Muscle layer of colon (tissue), 2 donors: ENCODE measurements at regions not wholly inside any gene's neighbourhood (a gene's known extent, or its start where the extent isn't known, plus 50 kb on each side); places are given as distances from the start of the nearest gene placed in this dataset.
"Not testable (repeated sequence)": the region's sequence is repeated elsewhere in the genome, so short reads cannot be mapped to it uniquely, and the experiment has no call there.

ENCODE experiments used
- H3K27ac ChIP-seq: one replicate; pipeline ENCODE4 v1.7.0; 2013; ENCODE audit warnings: low read depth, mild to moderate bottlenecking, low read length, moderate library complexity
- H3K27me3 ChIP-seq, 2 donors: one replicate each; pipeline ENCODE4 v1.7.0; 2013; ENCODE audit warnings: low read length in 2 of 2, mild to moderate bottlenecking in 2 of 2; ENCODE audit not compliant: insufficient read depth in 2 of 2, control insufficient read depth in 1 of 2
- H3K36me3 ChIP-seq: one replicate; pipeline ENCODE4 v1.7.0; 2013; ENCODE audit warnings: mild to moderate bottlenecking, low read length; ENCODE audit not compliant: insufficient read depth
- H3K4me1 ChIP-seq: one replicate; pipeline ENCODE4 v1.7.0; 2013; ENCODE audit warnings: mild to moderate bottlenecking, low read length; ENCODE audit not compliant: insufficient read depth
- H3K4me3 ChIP-seq, 2 donors: one replicate each; pipeline ENCODE4 v1.7.0; 2013; ENCODE audit warnings: low read length in 2 of 2, low read depth in 1 of 2, mild to moderate bottlenecking in 1 of 2, moderate library complexity in 1 of 2
- H3K9ac ChIP-seq: one replicate; pipeline ENCODE4 v1.7.0; 2013; ENCODE audit warnings: low read length
- H3K9me3 ChIP-seq: one replicate; pipeline ENCODE4 v1.7.0; 2013; ENCODE audit warnings: mild to moderate bottlenecking, low read length
- donor health status: abdominal sarcoma.
- donor health status: Adenocarcinoma of cecum.

GRCh38 chr13:44718467-44718866 is 142.3 kb upstream of the TSC22D1 start:
- Histone ChIP-seq H3K36me3 (no peaks in the 10 kb centered on the region), H3K4me1 (peaks cover 10% of the 10 kb centered on the region), H3K9me3 (no peaks in the 10 kb centered on the region), H3K27ac (no peak overlapping the region), H3K27me3 (no peaks in the 10 kb centered on the region), H3K9ac (no peak overlapping the region), H3K4me3 (no peak overlapping the region)

- Histone ChIP-seq H3K27me3 (no peaks in the 10 kb centered on the region), H3K4me1 (peaks cover 10% of the 10 kb centered on the region), H3K4me3 (no peak overlapping the region), H3K36me3 (no peaks in the 10 kb centered on the region), H3K9ac (no peak overlapping the region), H3K27ac (no peak overlapping the region), H3K9me3 (no peaks in the 10 kb centered on the region)
Measured at GRCh38 chr13:44715287-44716230, 139.4 kb upstream of the TSC22D1 start.

- Histone ChIP-seq H3K4me1 (peaks cover 10% of the 10 kb centered on the region), H3K9ac (no peak overlapping the region), H3K36me3 (no peaks in the 10 kb centered on the region), H3K27ac (no peak overlapping the region), H3K9me3 (no peaks in the 10 kb centered on the region), H3K27me3 (no peaks in the 10 kb centered on the region), H3K4me3 (no peak overlapping the region)
Measured at GRCh38 chr13:44713788-44714469, 137.8 kb upstream of the TSC22D1 start.

GRCh38 chr13:44711706-44712105 is 135.6 kb upstream of the TSC22D1 start:
- Histone ChIP-seq H3K4me1 (peaks cover 10% of the 10 kb centered on the region), H3K27me3 (no peaks in the 10 kb centered on the region), H3K27ac (no peak overlapping the region), H3K9me3 (no peaks in the 10 kb centered on the region), H3K36me3 (no peaks in the 10 kb centered on the region), H3K9ac (no peak overlapping the region), H3K4me3 (no peak overlapping the region)

GRCh38 chr13:44710576-44710975 is 134.4 kb upstream of the TSC22D1 start:
- Histone ChIP-seq H3K27me3 (no peaks in the 10 kb centered on the region), H3K36me3 (no peaks in the 10 kb centered on the region), H3K4me1 (peaks cover 7% of the 10 kb centered on the region), H3K9me3 (no peaks in the 10 kb centered on the region), H3K4me3 (no peak overlapping the region), H3K9ac (no peak overlapping the region), H3K27ac (no peak overlapping the region)

- not testable (repeated sequence) for H3K27ac ChIP-seq, H3K4me3 ChIP-seq, H3K27me3 ChIP-seq, H3K36me3 ChIP-seq, H3K9me3 ChIP-seq, H3K4me1 ChIP-seq, H3K9ac ChIP-seq
Measured at GRCh38 chr13:44704811-44705210, 128.7 kb upstream of the TSC22D1 start.

GRCh38 chr13:44703371-44703770 is 127.2 kb upstream of the TSC22D1 start:
- H3K4me1 ChIP-seq: no peaks in the 10 kb centered on the region
- H3K9ac ChIP-seq: no peak overlapping the region
- H3K4me3 ChIP-seq: no peak overlapping the region
- no peaks in the 10 kb centered on the region for H3K36me3 ChIP-seq
- no peak overlapping the region for H3K27ac ChIP-seq
- no peaks in the 10 kb centered on the region for H3K9me3 ChIP-seq
- no peaks in the 10 kb centered on the region for H3K27me3 ChIP-seq

- Histone ChIP-seq H3K27me3 (no peaks in the 10 kb centered on the region), H3K4me1 (no peaks in the 10 kb centered on the region), H3K27ac (no peak overlapping the region), H3K9me3 (no peaks in the 10 kb centered on the region), H3K9ac (no peak overlapping the region), H3K4me3 (no peak overlapping the region), H3K36me3 (no peaks in the 10 kb centered on the region)
Measured at GRCh38 chr13:44698066-44698465, 121.9 kb upstream of the TSC22D1 start.

GRCh38 chr13:44697058-44697457 is 120.9 kb upstream of the TSC22D1 start:
- H3K4me3 ChIP-seq: no peak overlapping the region
- H3K9ac ChIP-seq: no peak overlapping the region
- H3K27ac ChIP-seq: no peak overlapping the region
- H3K9me3 ChIP-seq: no peaks in the 10 kb centered on the region
- H3K4me1 ChIP-seq: no peaks in the 10 kb centered on the region
- H3K36me3 ChIP-seq: no peaks in the 10 kb centered on the region
- H3K27me3 ChIP-seq: no peaks in the 10 kb centered on the region

GRCh38 chr13:44695520-44695919 is 119.4 kb upstream of the TSC22D1 start:
- H3K27ac ChIP-seq: no peak overlapping the region
- H3K9ac ChIP-seq: no peak overlapping the region
- H3K27me3 ChIP-seq: no peaks in the 10 kb centered on the region
- H3K36me3 ChIP-seq: no peaks in the 10 kb centered on the region
- H3K4me3 ChIP-seq: no peak overlapping the region
- no peaks in the 10 kb centered on the region for H3K9me3 ChIP-seq
- H3K4me1 ChIP-seq: no peaks in the 10 kb centered on the region

GRCh38 chr13:44694842-44695241 is 118.7 kb upstream of the TSC22D1 start:
- Histone ChIP-seq H3K4me3 (no peak overlapping the region), H3K27ac (no peak overlapping the region), H3K27me3 (no peaks in the 10 kb centered on the region), H3K4me1 (no peaks in the 10 kb centered on the region), H3K36me3 (no peaks in the 10 kb centered on the region), H3K9me3 (no peaks in the 10 kb centered on the region), H3K9ac (no peak overlapping the region)
